HCT116 (cell line): ENCODE measurements at regions not wholly inside any gene's neighbourhood (a gene's known extent, or its start where the extent isn't known, plus 50 kb on each side); places are given as distances from the start of the nearest gene placed in this dataset.
"Not testable (repeated sequence)": the region's sequence is repeated elsewhere in the genome, so short reads cannot be mapped to it uniquely, and the experiment has no call there.

Experiments
- ATAC-seq: fragments of 200-7000 bp; cut with Tn5 transposase; 2 replicates; pipeline ENCODE4 v1.9.1; 2020; ENCODE audit warnings: mild to moderate bottlenecking, moderate library complexity
- BruUV-seq: library from RNA; stranded (reverse); fragments of 400-500 nt; replicated peaks from 2 replicates; lab custom pipeline; 2021; lab: Mats Ljungman, UMichigan
- CTCF ChIA-PET: fragments of 300-600 bp; sonication (Branson Sonifier 250); formaldehyde crosslinking; loops from one replicate; lab custom pipeline; 2021; ENCODE audit warnings: antibody characterized with exemption; lab: Charles Lee
- POLR2A ChIA-PET: fragments of 300-600, 350-600 bp; sonication (Branson Sonifier 250); formaldehyde crosslinking; loops from one replicate; lab custom pipeline; 2021; ENCODE audit warnings: antibody characterized with exemption; lab: Charles Lee
- RAD21 ChIA-PET, 2 experiments: fragments of 300-600 bp; sonication (Branson Sonifier 250); formaldehyde crosslinking; loops; one replicate each; lab custom pipeline; 2023; ENCODE audit warnings: low total read pairs in 2 of 2; ENCODE audit not compliant: uncharacterized antibody in 2 of 2, unreplicated experiment in 2 of 2, low non-redundant PET in 1 of 2; lab: Charles Lee
- DNase-seq: peaks from one replicate; pipeline ENCODE4 v3.0.0-alpha.2; 2010; ENCODE audit warnings: low read depth, low spot score
- H2AFZ ChIP-seq: fragments of 200-600 bp; shearing (Covaris generic), sonication (generic); 2 replicates; pipeline ENCODE4 v1.6.1; 2017; ENCODE audit warnings: low read depth, mixed run types, mixed read lengths, antibody characterized with exemption, low read length; ENCODE audit not compliant: poor library complexity, severe bottlenecking
- H3K27ac ChIP-seq: 2 replicates; pipeline ENCODE4 v1.5.1; 2012; ENCODE audit warnings: low read depth, low read length
- H3K27me3 ChIP-seq: fragments of 200-600 bp; sonication (generic); 2 replicates; pipeline ENCODE4 v1.6.1; 2016; ENCODE audit warnings: mixed run types, low read length, mixed read lengths; ENCODE audit not compliant: insufficient read depth
- H3K36me3 ChIP-seq, 2 experiments: fragments of 200-500 bp in 1 of 2; fragments of 200-600 bp in 1 of 2; sonication (Bioruptor generic) in 1 of 2; sonication (generic) in 1 of 2; 2 replicates each; pipeline versions ENCODE4 v1.5.1 to v1.6.1; 2014 to 2016; ENCODE audit warnings: low read length in 2 of 2, inconsistent platforms in 1 of 2, mixed read lengths in 1 of 2, mixed run types in 1 of 2; ENCODE audit not compliant: insufficient read depth in 2 of 2, control insufficient read depth in 1 of 2
- H3K4me1 ChIP-seq, 2 experiments: fragments of 200-600 bp in 1 of 2; sonication (generic) in 1 of 2; 2 replicates each; pipeline versions ENCODE4 v1.5.1 to v1.6.1; 2012 to 2017; ENCODE audit warnings: low read length in 2 of 2, inconsistent platforms in 1 of 2, mild to moderate bottlenecking in 1 of 2, mixed read lengths in 1 of 2, mixed run types in 1 of 2, moderate library complexity in 1 of 2; ENCODE audit not compliant: insufficient read depth in 2 of 2, control insufficient read depth in 1 of 2
- H3K4me2 ChIP-seq: fragments of 200-600 bp; sonication (generic); 2 replicates; pipeline ENCODE4 v1.6.1; 2017; ENCODE audit warnings: mixed run types, low read length, mixed read lengths
- H3K4me3 ChIP-seq, 2 experiments: fragments of 200-600 bp in 1 of 2; sonication (generic) in 1 of 2; replicated peaks in 1 of 2; 2 replicates each; pipeline ENCODE4 v1.5.1; 2011 to 2016; ENCODE audit warnings: low read length in 2 of 2, control low read depth in 1 of 2, low read depth in 1 of 2, mild to moderate bottlenecking in 1 of 2, mixed read lengths in 1 of 2, mixed run types in 1 of 2
- H3K79me2 ChIP-seq: fragments of 200-600 bp; sonication (generic); 2 replicates; pipeline ENCODE4 v1.6.1; 2017; ENCODE audit warnings: mild to moderate bottlenecking, mixed run types, low read length, moderate library complexity, mixed read lengths; ENCODE audit not compliant: insufficient read depth
- H3K9ac ChIP-seq: fragments of 200-600 bp; sonication (generic); 2 replicates; pipeline ENCODE4 v1.6.1; 2016; ENCODE audit warnings: low read length, mixed read lengths
- H3K9me2 ChIP-seq: fragments of 200-600 bp; sonication (generic), shearing (Covaris generic); 2 replicates; pipeline ENCODE4 v1.6.1; 2017; ENCODE audit warnings: mixed run types, mild to moderate bottlenecking, moderate library complexity; ENCODE audit not compliant: insufficient read depth
- H3K9me3 ChIP-seq, 2 experiments: fragments of 200-500 bp in 1 of 2; fragments of 200-600 bp in 1 of 2; sonication (Bioruptor generic) in 1 of 2; sonication (generic) in 1 of 2; 2 replicates each; pipeline ENCODE4 v1.6.1; 2014 to 2017; ENCODE audit warnings: low read length in 2 of 2, mixed read lengths in 2 of 2, inconsistent platforms in 1 of 2, low read depth in 1 of 2, mild to moderate bottlenecking in 1 of 2, mixed run types in 1 of 2, moderate library complexity in 1 of 2; ENCODE audit not compliant: control insufficient read depth in 1 of 2, insufficient read depth in 1 of 2
- H4K20me1 ChIP-seq: fragments of 200-600 bp; sonication (generic), shearing (Covaris generic); 2 replicates; pipeline ENCODE4 v1.6.1; 2017; ENCODE audit warnings: mixed run types, mild to moderate bottlenecking, moderate library complexity; ENCODE audit not compliant: insufficient read depth
- CBX3 ChIP-seq: IDR thresholded peaks from 2 replicates; pipeline ENCODE4 v1.6.1; 2012; ENCODE audit warnings: low read depth
- CEBPB ChIP-seq: IDR thresholded peaks from 2 replicates; pipeline ENCODE4 v1.6.1; 2012; ENCODE audit warnings: low read depth
- EGR1 ChIP-seq: IDR thresholded peaks from 2 replicates; pipeline ENCODE4 v1.6.1; 2012; ENCODE audit warnings: low read depth
- ELF1 ChIP-seq: IDR thresholded peaks from 2 replicates; pipeline ENCODE4 v1.6.1; 2012; ENCODE audit warnings: low read depth, borderline replicate concordance
- EZH2phosphoT487 ChIP-seq: fragments of 200-600 bp; IDR thresholded peaks from 2 replicates; pipeline ENCODE4 v1.6.1; 2018; ENCODE audit warnings: antibody characterized with exemption, borderline replicate concordance
- FOSL1 ChIP-seq: IDR thresholded peaks from 2 replicates; pipeline ENCODE4 v1.6.1; 2012; ENCODE audit warnings: low read depth
- JUND ChIP-seq: IDR thresholded peaks from 2 replicates; pipeline ENCODE4 v1.6.1; 2012
- MAX ChIP-seq: IDR thresholded peaks from 2 replicates; pipeline ENCODE4 v1.6.1; 2012
- POLR2AphosphoS5 ChIP-seq: IDR thresholded peaks from 2 replicates; pipeline ENCODE4 v1.6.1; 2011; ENCODE audit warnings: mild to moderate bottlenecking, low read depth, low read length, moderate library complexity
- RAD21 ChIP-seq: IDR thresholded peaks from 2 replicates; pipeline ENCODE4 v1.6.1; 2012; ENCODE audit warnings: low read depth, mild to moderate bottlenecking
- SP1 ChIP-seq: IDR thresholded peaks from 2 replicates; pipeline ENCODE4 v1.6.1; 2012; ENCODE audit warnings: low read depth
- SRF ChIP-seq: IDR thresholded peaks from 2 replicates; pipeline ENCODE4 v1.6.1; 2012; ENCODE audit warnings: low read depth
- ZFX ChIP-seq: fragments of 450-650 bp; IDR thresholded peaks from 2 replicates; pipeline ENCODE4 v1.6.1; 2017
- ZNF274 ChIP-seq: fragments of 200-500 bp; sonication (Bioruptor generic); IDR thresholded peaks from 2 replicates; pipeline ENCODE4 v1.6.1; 2014; ENCODE audit warnings: mild to moderate bottlenecking, low read depth, low read length, inconsistent platforms
- intact Hi-C: fragments of 100-400 bp; cut with micrococcal nuclease; formaldehyde crosslinking; loops from 2 replicates; pipeline ENCODE4 v1.10.0; 2022
- TF ChIP-seq, protein P1 (sequence below): IDR thresholded peaks from 2 replicates; pipeline ENCODE4 v1.6.1; 2011; ENCODE audit warnings: mild to moderate bottlenecking, low read length, moderate library complexity; ENCODE audit not compliant: insufficient replicate concordance; ENCODE audit errors: extremely low read depth
- TF ChIP-seq, protein P2 (sequence below): IDR thresholded peaks from 2 replicates; pipeline ENCODE4 v1.6.1; 2012; ENCODE audit warnings: low read depth
- TF ChIP-seq, protein P3 (sequence below): IDR thresholded peaks from 2 replicates; pipeline ENCODE4 v1.6.1; 2012

GRCh38 chr3:18085429-18085828 is 339.7 kb downstream of the SATB1 start:
- Histone ChIP-seq H3K9me2 (no peaks in the 10 kb centered on the region), H3K4me3 (no peak overlapping the region), H4K20me1 (no peaks in the 10 kb centered on the region), H3K9ac (no peak overlapping the region), H3K27ac (no peak overlapping the region), H3K9me3 (no peaks in the 10 kb centered on the region), H3K4me1 (peaks cover 2 to 6% of the 10 kb centered on the region in 2 experiments), H3K27me3 (no peaks in the 10 kb centered on the region), H3K79me2 (no peaks in the 10 kb centered on the region), H3K4me2 (no peak overlapping the region), H3K36me3 (no peaks in the 10 kb centered on the region), H2AFZ (no peak overlapping the region)
- no peak for DNase-seq
- BruUV-seq, result no TSS peak
- ChIA-PET POLR2A (no interaction called here), RAD21 (no interaction called here), CTCF (no interaction called here)
- no peak for TF ChIP-seq SP1
- TF ChIP-seq EZH2phosphoT487, result no peak
- TF ChIP-seq, protein P1, sequence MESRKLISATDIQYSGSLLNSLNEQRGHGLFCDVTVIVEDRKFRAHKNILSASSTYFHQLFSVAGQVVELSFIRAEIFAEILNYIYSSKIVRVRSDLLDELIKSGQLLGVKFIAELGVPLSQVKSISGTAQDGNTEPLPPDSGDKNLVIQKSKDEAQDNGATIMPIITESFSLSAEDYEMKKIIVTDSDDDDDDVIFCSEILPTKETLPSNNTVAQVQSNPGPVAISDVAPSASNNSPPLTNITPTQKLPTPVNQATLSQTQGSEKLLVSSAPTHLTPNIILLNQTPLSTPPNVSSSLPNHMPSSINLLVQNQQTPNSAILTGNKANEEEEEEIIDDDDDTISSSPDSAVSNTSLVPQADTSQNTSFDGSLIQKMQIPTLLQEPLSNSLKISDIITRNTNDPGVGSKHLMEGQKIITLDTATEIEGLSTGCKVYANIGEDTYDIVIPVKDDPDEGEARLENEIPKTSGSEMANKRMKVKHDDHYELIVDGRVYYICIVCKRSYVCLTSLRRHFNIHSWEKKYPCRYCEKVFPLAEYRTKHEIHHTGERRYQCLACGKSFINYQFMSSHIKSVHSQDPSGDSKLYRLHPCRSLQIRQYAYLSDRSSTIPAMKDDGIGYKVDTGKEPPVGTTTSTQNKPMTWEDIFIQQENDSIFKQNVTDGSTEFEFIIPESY, result no peak
- TF ChIP-seq MAX, result no peak
- no peak for TF ChIP-seq ZFX
- no peak for TF ChIP-seq ELF1
- TF ChIP-seq CEBPB, result no peak
- TF ChIP-seq JUND, result no peak
- no peak for TF ChIP-seq FOSL1
- no peak for TF ChIP-seq ZNF274
- no peak for TF ChIP-seq CBX3
- TF ChIP-seq, protein P2, sequence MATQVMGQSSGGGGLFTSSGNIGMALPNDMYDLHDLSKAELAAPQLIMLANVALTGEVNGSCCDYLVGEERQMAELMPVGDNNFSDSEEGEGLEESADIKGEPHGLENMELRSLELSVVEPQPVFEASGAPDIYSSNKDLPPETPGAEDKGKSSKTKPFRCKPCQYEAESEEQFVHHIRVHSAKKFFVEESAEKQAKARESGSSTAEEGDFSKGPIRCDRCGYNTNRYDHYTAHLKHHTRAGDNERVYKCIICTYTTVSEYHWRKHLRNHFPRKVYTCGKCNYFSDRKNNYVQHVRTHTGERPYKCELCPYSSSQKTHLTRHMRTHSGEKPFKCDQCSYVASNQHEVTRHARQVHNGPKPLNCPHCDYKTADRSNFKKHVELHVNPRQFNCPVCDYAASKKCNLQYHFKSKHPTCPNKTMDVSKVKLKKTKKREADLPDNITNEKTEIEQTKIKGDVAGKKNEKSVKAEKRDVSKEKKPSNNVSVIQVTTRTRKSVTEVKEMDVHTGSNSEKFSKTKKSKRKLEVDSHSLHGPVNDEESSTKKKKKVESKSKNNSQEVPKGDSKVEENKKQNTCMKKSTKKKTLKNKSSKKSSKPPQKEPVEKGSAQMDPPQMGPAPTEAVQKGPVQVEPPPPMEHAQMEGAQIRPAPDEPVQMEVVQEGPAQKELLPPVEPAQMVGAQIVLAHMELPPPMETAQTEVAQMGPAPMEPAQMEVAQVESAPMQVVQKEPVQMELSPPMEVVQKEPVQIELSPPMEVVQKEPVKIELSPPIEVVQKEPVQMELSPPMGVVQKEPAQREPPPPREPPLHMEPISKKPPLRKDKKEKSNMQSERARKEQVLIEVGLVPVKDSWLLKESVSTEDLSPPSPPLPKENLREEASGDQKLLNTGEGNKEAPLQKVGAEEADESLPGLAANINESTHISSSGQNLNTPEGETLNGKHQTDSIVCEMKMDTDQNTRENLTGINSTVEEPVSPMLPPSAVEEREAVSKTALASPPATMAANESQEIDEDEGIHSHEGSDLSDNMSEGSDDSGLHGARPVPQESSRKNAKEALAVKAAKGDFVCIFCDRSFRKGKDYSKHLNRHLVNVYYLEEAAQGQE, result no peak
- no peak for TF ChIP-seq EGR1
- no peak for TF ChIP-seq POLR2AphosphoS5
- TF ChIP-seq SRF, result no peak
- TF ChIP-seq RAD21, result no peak
- TF ChIP-seq, protein P3, sequence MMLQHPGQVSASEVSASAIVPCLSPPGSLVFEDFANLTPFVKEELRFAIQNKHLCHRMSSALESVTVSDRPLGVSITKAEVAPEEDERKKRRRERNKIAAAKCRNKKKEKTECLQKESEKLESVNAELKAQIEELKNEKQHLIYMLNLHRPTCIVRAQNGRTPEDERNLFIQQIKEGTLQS, result no peak
- intact Hi-C loops, result no loop called here
- no peak for ATAC-seq

DNA sequence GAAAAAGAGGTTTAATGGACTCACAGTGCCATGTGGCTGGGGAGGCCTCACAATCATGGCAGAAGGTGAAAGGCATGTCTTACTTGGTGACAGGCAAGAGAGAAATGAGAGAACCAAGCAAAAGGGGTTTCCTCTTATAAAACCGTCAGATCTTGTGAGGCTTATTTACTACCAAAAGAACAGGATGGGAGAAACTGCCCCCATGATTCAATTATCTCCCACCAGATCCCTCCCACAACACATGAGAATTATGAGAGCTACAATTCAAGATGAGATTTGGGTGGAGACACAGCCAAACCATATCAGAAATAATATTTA is 340.8 kb upstream of the TBC1D5 start:
- H4K20me1 ChIP-seq, CTCF ChIA-PET, H3K9me3 ChIP-seq, H3K27me3 ChIP-seq, H3K9ac ChIP-seq, BruUV-seq, H3K4me2 ChIP-seq, H3K4me3 ChIP-seq, H3K36me3 ChIP-seq, ATAC-seq, intact Hi-C loops, H3K27ac ChIP-seq, H3K9me2 ChIP-seq, POLR2A ChIA-PET, DNase-seq, RAD21 ChIA-PET, H2AFZ ChIP-seq, H3K79me2 ChIP-seq: not testable (repeated sequence)
- peaks cover 19 to 21% of the 10 kb centered on the region in 2 experiments for H3K4me1 ChIP-seq
